Esophagus squamous epithelium (tissue), 5 donors: ENCODE measurements at regions not wholly inside any gene's neighbourhood (a gene's known extent, or its start where the extent isn't known, plus 50 kb on each side); places are given as distances from the start of the nearest gene placed in this dataset.

Source experiments
- DNase-seq: peaks from one replicate; lab custom pipeline; 2025; lab: John Stamatoyannopoulos, UW
- H3K27ac ChIP-seq, 4 donors: fragments of 200-600 bp; sonication (generic); one replicate each; pipeline ENCODE4 v1.5.1; 2016 to 2019; ENCODE audit warnings: mild to moderate bottlenecking in 1 of 4
- H3K27me3 ChIP-seq, 4 donors: fragments of 200-600 bp; sonication (generic); 1 replicate in 3 of 4; 2 replicates in 1 of 4; pipeline versions ENCODE4 v1.5.1 to v1.6.0; 2017 to 2021; ENCODE audit warnings: antibody characterized with exemption in 1 of 4
- H3K36me3 ChIP-seq, 3 donors: fragments of 200-600 bp; sonication (generic); one replicate each; pipeline ENCODE4 v1.5.1; 2016 to 2019
- H3K4me1 ChIP-seq, 3 donors: fragments of 200-600 bp; sonication (generic); one replicate each; pipeline ENCODE4 v1.5.1; 2017 to 2019
- H3K4me3 ChIP-seq, 4 donors: fragments of 200-600 bp; sonication (generic); 1 replicate in 3 of 4; 2 replicates in 1 of 4; pipeline ENCODE4 v1.5.1; 2016 to 2019; ENCODE audit warnings: mild to moderate bottlenecking in 2 of 4, moderate library complexity in 1 of 4
- H3K9me3 ChIP-seq, 3 donors: fragments of 200-600 bp; sonication (generic); one replicate each; pipeline ENCODE4 v1.5.1; 2016 to 2019
- POLR2A ChIP-seq, 4 donors: fragments of 450-650 bp; IDR thresholded peaks; one replicate each; pipeline ENCODE4 v1.6.1; 2017; ENCODE audit warnings: antibody characterized with exemption in 4 of 4, mild to moderate bottlenecking in 4 of 4, moderate library complexity in 3 of 4
- WGBS, 2 donors: methylation state at CpG; one replicate each; pipeline ENCODE4 v1.1.5; 2018; 5-methylcytosine and 5-hydroxymethylcytosine counted together
- intact Hi-C: fragments of 100-400 bp; cut with DNase I; formaldehyde crosslinking; loops from one replicate; pipeline ENCODE4 v1.15.0; 2022
- TF ChIP-seq, protein P1 (sequence below), 6 experiments: fragments of 450-650 bp in 4 of 6; fragments of 200-600 bp in 2 of 6; sonication (generic) in 2 of 6; IDR thresholded peaks; one replicate each; pipeline ENCODE4 v1.5.1; 2016 to 2019; ENCODE audit warnings: antibody characterized with exemption in 6 of 6, mild to moderate bottlenecking in 4 of 6, moderate library complexity in 4 of 6
- donor health status: DM: yes; HTN: yes; CAD: no.

DNA sequence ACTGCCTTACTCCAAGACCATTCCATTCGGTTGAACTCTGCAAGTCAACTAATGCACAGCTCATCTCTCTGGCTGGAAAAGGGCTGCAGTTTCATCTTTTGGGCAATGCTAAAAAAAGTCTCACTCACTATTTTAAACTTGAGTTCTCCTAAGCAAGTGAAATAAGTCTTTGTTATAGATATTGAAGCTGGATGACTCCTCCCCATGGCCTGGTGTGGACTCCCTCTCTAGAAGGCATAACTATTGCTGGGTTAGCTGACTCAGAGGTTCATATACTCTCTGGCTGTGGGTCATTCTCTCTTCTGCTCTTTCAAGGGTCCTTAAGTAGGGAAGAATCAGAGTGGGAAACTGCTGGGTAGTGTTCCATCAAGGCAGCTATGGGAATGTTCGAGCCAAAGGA, 88.0 kb downstream of the XCL2 start:
- 81 to 90% methylated on average over 2 of the region's 2 CpGs for WGBS, 2 donors
- peaks cover 0 to 10% (median 0%) of the 10 kb centered on the region in 3 donors for H3K9me3 ChIP-seq
- intact Hi-C loops, result no loop called here
- H3K36me3 ChIP-seq, result no peaks in the 10 kb centered on the region
- no peak for TF ChIP-seq POLR2A (IDR thresholded peaks at IDR 0.05)
- TF ChIP-seq, protein P1, sequence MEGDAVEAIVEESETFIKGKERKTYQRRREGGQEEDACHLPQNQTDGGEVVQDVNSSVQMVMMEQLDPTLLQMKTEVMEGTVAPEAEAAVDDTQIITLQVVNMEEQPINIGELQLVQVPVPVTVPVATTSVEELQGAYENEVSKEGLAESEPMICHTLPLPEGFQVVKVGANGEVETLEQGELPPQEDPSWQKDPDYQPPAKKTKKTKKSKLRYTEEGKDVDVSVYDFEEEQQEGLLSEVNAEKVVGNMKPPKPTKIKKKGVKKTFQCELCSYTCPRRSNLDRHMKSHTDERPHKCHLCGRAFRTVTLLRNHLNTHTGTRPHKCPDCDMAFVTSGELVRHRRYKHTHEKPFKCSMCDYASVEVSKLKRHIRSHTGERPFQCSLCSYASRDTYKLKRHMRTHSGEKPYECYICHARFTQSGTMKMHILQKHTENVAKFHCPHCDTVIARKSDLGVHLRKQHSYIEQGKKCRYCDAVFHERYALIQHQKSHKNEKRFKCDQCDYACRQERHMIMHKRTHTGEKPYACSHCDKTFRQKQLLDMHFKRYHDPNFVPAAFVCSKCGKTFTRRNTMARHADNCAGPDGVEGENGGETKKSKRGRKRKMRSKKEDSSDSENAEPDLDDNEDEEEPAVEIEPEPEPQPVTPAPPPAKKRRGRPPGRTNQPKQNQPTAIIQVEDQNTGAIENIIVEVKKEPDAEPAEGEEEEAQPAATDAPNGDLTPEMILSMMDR (IDR thresholded peaks at IDR 0.05), result no peak
- H3K27me3 ChIP-seq, result no peaks in the 10 kb centered on the region
- H3K4me3 ChIP-seq, result no peak overlapping the region
- peaks cover 0 to 4% (median 0%) of the 10 kb centered on the region in 3 donors for H3K4me1 ChIP-seq
- no peak overlapping the region for H3K27ac ChIP-seq
- DNase-seq, result no peak

DNA sequence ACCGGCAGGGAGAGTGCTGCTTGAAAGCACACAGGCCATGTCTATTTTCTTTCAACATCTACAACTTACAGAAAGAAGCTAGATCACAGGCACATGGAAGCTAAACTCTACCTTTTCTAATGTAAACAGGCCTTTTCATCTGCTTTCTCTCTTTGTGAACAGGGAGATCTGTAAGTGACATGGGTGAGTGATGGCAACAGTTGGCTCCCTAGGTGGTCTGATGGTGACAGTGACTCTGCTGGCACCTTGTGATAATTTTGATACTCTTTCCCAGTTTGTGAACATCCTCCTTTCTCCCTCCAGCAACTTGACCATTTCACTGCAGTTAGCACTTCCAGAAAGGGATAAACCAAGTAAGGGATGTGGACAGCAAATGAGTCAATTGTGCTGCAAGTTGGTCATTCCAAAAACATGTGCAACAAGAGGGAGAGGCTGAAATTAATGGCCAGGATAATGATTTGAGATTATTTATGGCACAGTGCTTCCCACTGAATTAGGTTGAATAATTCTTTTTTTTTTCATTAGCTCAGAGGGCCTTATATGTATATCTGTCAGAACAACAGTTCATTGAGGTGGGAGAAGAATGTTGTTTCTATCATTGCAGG, 89.5 kb downstream of the XCL2 start:
- Histone ChIP-seq H3K36me3 (no peaks in the 10 kb centered on the region), H3K9me3 (peaks cover 0 to 10% (median 0%) of the 10 kb centered on the region in 3 donors), H3K27ac (no peak overlapping the region), H3K27me3 (no peaks in the 10 kb centered on the region), H3K4me3 (no peak overlapping the region), H3K4me1 (peaks cover 0 to 4% (median 0%) of the 10 kb centered on the region in 3 donors)
- WGBS, 2 donors, result 47 to 55% methylated on average over 1 of the region's 1 CpG
- intact Hi-C loops, result no loop called here
- no peak for TF ChIP-seq POLR2A (IDR thresholded peaks at IDR 0.05)
- TF ChIP-seq, protein P1 (IDR thresholded peaks at IDR 0.05), result no peak
- no peak for DNase-seq

DNA sequence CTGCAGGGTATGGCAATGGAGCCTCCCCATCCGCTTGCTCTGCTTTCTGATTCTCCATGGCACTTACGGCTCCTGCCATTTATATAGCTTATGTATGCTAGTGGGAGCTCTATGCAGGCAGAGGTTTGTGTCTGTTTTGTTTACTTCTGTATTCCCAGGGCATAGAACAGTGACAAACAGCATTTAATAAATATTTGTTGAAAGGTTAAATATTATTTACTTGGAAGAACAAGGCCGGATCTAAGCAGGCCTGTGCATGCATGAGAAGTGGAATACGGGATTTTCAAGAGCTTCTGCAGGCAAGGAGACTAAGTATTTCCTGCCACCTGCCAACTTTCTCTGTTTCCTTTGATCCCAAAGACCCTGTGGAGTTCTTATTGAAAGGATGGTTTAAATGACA, 90.7 kb downstream of the XCL2 start:
- DNase-seq, result no peak
- 67 to 76% methylated on average over 4 of the region's 4 CpGs for WGBS, 2 donors
- no peak overlapping the region for H3K27ac ChIP-seq
- peaks cover 0 to 10% (median 0%) of the 10 kb centered on the region in 3 donors for H3K9me3 ChIP-seq
- H3K4me1 ChIP-seq, result peaks cover 0 to 4% (median 0%) of the 10 kb centered on the region in 3 donors
- no peak overlapping the region for H3K4me3 ChIP-seq
- TF ChIP-seq, protein P1 (IDR thresholded peaks at IDR 0.05), result no peak
- TF ChIP-seq POLR2A (IDR thresholded peaks at IDR 0.05), result no peak
- no peaks in the 10 kb centered on the region for H3K36me3 ChIP-seq
- H3K27me3 ChIP-seq, result no peaks in the 10 kb centered on the region
- intact Hi-C loops, result no loop called here

DNA sequence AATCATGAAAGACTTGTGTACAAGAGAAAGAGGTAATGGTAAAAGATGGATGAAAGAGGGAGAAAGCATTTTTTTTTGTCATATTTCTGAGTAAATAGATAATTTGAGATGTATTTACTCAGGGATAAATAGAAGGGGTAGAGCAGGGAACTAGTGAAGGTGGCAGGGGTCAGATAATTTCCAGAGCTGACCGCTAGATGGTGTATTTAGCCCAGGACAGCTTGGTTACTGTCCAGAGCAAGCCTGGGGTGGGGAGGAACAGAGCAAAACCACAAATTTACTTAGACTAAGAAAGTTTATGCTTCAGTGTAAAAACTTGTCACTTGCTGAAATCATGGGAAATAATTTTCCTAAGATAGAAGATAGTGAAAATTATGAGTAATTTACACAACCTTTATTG, 91.5 kb downstream of the XCL2 start:
- Histone ChIP-seq H3K4me3 (no peak overlapping the region), H3K9me3 (peaks cover 0 to 10% (median 0%) of the 10 kb centered on the region in 3 donors), H3K36me3 (no peaks in the 10 kb centered on the region), H3K4me1 (peaks cover 0 to 4% (median 0%) of the 10 kb centered on the region in 3 donors), H3K27ac (no peak overlapping the region), H3K27me3 (no peaks in the 10 kb centered on the region)
- 79 to 88% methylated on average over 1 of the region's 1 CpG for WGBS, 2 donors
- intact Hi-C loops, result no loop called here
- no peak for DNase-seq
- TF ChIP-seq, protein P1 (IDR thresholded peaks at IDR 0.05), result peak in 1 of 6 experiments; percentile 12
- TF ChIP-seq POLR2A (IDR thresholded peaks at IDR 0.05), result no peak

DNA sequence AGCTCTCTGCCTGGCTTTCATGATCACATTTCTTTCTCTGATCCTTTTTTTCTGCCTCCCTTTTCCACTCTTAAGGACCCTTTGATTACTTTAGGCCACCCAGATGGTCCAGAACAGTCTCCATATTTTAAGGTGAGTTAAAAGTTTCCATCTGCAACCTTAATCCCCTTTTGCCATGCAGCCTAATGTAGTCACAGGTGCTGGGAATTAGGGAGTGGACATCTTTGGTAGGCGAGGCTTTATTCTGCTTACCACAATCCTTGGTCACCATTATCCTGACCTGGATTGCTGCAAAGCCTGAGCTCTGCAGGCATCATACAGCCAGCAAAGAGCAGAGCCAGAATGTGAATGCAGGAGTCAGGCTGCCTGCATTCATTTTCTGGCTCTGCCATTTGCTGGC, 95.9 kb downstream of the XCL2 start:
- Histone ChIP-seq H3K27me3 (no peaks in the 10 kb centered on the region), H3K4me3 (no peak overlapping the region), H3K36me3 (no peaks in the 10 kb centered on the region), H3K27ac (no peak overlapping the region), H3K9me3 (peaks cover 0 to 6% (median 0%) of the 10 kb centered on the region in 3 donors), H3K4me1 (no peaks in the 10 kb centered on the region)
- DNase-seq, result no peak
- intact Hi-C loops, result no loop called here
- 71 to 100% methylated on average over 1 of the region's 1 CpG for WGBS, 2 donors
- TF ChIP-seq, protein P1 (IDR thresholded peaks at IDR 0.05), result no peak
- no peak for TF ChIP-seq POLR2A (IDR thresholded peaks at IDR 0.05)
